ENCODE measurements at regions not wholly inside any gene's neighbourhood (a gene's known extent, or its start where the extent isn't known, plus 50 kb on each side); places are given as distances from the start of the nearest gene placed in this dataset.

- no peaks in the 10 kb centered on the region for H3K9me3 ChIP-seq
- peak in 4 of 8 donors; percentile 8 to 27 (median 16) for ATAC-seq
- no peaks in the 10 kb centered on the region for H3K36me3 ChIP-seq
- TF ChIP-seq CTCF (IDR thresholded peaks at IDR 0.05) = no peak
- no peaks in the 10 kb centered on the region for H3K27me3 ChIP-seq
- peak overlapping the region in 4 of 10 donors; percentile 2 to 68 (median 40) for H3K27ac ChIP-seq
- intact Hi-C loops (cut with DNase I) = loop anchor here in 9 of 10 donors (2.0 to 10.0 kb wide), 7 partner anchors 45 to 545 kb away; no protein-coding TSS in a partner anchor
- no peak for DNase-seq
- H3K4me3 ChIP-seq = no peak overlapping the region
- WGBS, 2 donors = 80 to 83% methylated on average over 3 of the region's 3 CpGs
- peaks cover 4 to 55% (median 39%) of the 10 kb centered on the region in 9 donors for H3K4me1 ChIP-seq
Observed at GRCh38 chr3:159807137-159808040, 181.2 kb upstream of the IL12A start.

GRCh38 chr3:159813822-159814531, 174.7 kb upstream of the IL12A start:
- Histone ChIP-seq H3K4me3 (no peak overlapping the region), H3K36me3 (no peaks in the 10 kb centered on the region), H3K9me3 (no peaks in the 10 kb centered on the region), H3K27me3 (no peaks in the 10 kb centered on the region), H3K4me1 (peaks cover 0 to 30% (median 20%) of the 10 kb centered on the region in 9 donors), H3K27ac (no peak overlapping the region)
- no peak for TF ChIP-seq CTCF (IDR thresholded peaks at IDR 0.05)
- ATAC-seq = peak in 1 of 8 donors; percentile 8
- intact Hi-C loops (cut with DNase I) = no loop called here
- DNase-seq = no peak
- WGBS, 2 donors = 56 to 62% methylated on average over 8 of the region's 8 CpGs

GRCh38 chr3:159816512-159816911, 172.1 kb upstream of the IL12A start:
- Histone ChIP-seq H3K27ac (no peak overlapping the region), H3K36me3 (no peaks in the 10 kb centered on the region), H3K4me3 (no peak overlapping the region), H3K4me1 (peaks cover 0 to 35% (median 27%) of the 10 kb centered on the region in 9 donors), H3K9me3 (no peaks in the 10 kb centered on the region), H3K27me3 (no peaks in the 10 kb centered on the region)
- WGBS, 2 donors = 93 to 95% methylated on average over 3 of the region's 3 CpGs
- intact Hi-C loops (cut with DNase I) = loop anchor here in 2 of 10 donors (5.0 kb wide), 2 partner anchors 199 to 204 kb away; no protein-coding TSS in a partner anchor
- DNase-seq (no peak), ATAC-seq (no peak)
- no peak for TF ChIP-seq CTCF (IDR thresholded peaks at IDR 0.05)

GRCh38 chr3:159817126-159817525, 171.5 kb upstream of the IL12A start:
- 86 to 95% methylated on average over 6 of the region's 6 CpGs for WGBS, 2 donors
- no peak for ATAC-seq
- H3K27me3 ChIP-seq = no peaks in the 10 kb centered on the region

More at GRCh38 chr3:159817126-159817525, 171.5 kb upstream of the IL12A start:
- no peak for DNase-seq
- Histone ChIP-seq H3K36me3 (no peaks in the 10 kb centered on the region), H3K4me3 (no peak overlapping the region), H3K9me3 (no peaks in the 10 kb centered on the region), H3K4me1 (peaks cover 0 to 35% (median 27%) of the 10 kb centered on the region in 9 donors), H3K27ac (no peak overlapping the region)
- no peak for TF ChIP-seq CTCF (IDR thresholded peaks at IDR 0.05)
- intact Hi-C loops (cut with DNase I) = loop anchor here in 2 of 10 donors (5.0 kb wide), 2 partner anchors 200 to 205 kb away; no protein-coding TSS in a partner anchor
